BE2C (cell line): ENCODE measurements at regions not wholly inside any gene's neighbourhood (a gene's known extent, or its start where the extent isn't known, plus 50 kb on each side); places are given as distances from the start of the nearest gene placed in this dataset.
"Not testable (repeated sequence)": the region's sequence is repeated elsewhere in the genome, so short reads cannot be mapped to it uniquely, and the experiment has no call there.

Source experiments
- DNase-seq: peaks from one replicate; pipeline ENCODE4 v3.0.0-alpha.2; 2020
- H3K27me3 ChIP-seq: fragments of 250-450 bp; sonication (Bioruptor Pico); 2 replicates; pipeline ENCODE4 v1.5.1; 2020; ENCODE audit warnings: mild to moderate bottlenecking
- H3K36me3 ChIP-seq: fragments of 250-450 bp; sonication (Bioruptor Pico); 2 replicates; pipeline ENCODE4 v1.5.1; 2020; ENCODE audit warnings: mild to moderate bottlenecking
- H3K4me1 ChIP-seq: fragments of 250-450 bp; sonication (Bioruptor Pico); 2 replicates; pipeline ENCODE4 v1.5.1; 2020
- H3K4me3 ChIP-seq: 2 replicates; pipeline ENCODE4 v1.5.1; 2011; ENCODE audit warnings: low read depth, low read length
- H3K9me3 ChIP-seq: fragments of 250-450 bp; sonication (Bioruptor Pico); 2 replicates; pipeline ENCODE4 v1.5.1; 2020
- TF ChIP-seq, protein P1 (sequence below): IDR thresholded peaks from 2 replicates; pipeline ENCODE4 v1.5.1; 2012; ENCODE audit warnings: mild to moderate bottlenecking, low read depth, low read length

DNA sequence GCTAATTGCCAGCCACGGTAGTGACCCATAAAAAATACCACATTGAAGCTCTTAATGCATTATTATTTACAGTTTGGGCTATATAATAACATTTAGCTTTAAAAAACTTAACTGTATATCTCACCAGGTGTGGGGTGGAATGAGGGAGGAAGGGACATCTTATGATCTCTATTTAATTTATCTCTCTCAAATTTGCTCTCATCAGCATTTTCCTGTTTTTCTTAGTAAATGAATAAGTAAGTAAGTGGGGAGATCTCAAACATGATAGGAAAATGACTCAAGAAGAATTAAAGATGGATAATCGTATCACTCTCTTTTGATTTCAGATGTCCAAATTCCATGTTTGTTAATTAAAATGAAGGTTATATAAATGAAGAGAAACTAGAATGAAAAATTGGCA, 200.7 kb upstream of the NR3C2 start:
- H3K27me3 ChIP-seq = no peaks in the 10 kb centered on the region
- H3K9me3 ChIP-seq = no peaks in the 10 kb centered on the region

DNA sequence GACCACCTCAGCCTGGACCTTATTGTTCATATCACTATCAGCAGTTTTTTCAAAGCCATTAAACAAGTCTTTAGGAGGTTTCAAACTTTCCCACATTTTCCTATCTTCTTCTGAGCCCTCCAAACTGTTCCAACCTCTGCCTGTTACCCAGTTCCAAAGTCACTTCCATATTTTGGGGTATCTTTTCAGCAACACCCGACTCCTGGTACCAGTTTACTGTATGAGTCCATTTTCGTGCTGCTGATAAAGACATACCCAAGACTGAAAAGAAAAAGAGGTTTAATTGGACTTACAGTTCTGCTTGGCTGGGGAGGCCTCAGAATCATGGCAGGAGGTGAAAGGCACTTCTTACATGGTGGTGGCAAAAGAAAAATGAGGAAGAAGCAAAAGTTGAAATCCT, 195.9 kb upstream of the NR3C2 start:
- H3K9me3 ChIP-seq, H3K36me3 ChIP-seq, H3K27me3 ChIP-seq, DNase-seq, H3K4me1 ChIP-seq, H3K4me3 ChIP-seq: not testable (repeated sequence)

More for the DNA sequence above, 200.7 kb upstream of the NR3C2 start:
- TF ChIP-seq, protein P1, sequence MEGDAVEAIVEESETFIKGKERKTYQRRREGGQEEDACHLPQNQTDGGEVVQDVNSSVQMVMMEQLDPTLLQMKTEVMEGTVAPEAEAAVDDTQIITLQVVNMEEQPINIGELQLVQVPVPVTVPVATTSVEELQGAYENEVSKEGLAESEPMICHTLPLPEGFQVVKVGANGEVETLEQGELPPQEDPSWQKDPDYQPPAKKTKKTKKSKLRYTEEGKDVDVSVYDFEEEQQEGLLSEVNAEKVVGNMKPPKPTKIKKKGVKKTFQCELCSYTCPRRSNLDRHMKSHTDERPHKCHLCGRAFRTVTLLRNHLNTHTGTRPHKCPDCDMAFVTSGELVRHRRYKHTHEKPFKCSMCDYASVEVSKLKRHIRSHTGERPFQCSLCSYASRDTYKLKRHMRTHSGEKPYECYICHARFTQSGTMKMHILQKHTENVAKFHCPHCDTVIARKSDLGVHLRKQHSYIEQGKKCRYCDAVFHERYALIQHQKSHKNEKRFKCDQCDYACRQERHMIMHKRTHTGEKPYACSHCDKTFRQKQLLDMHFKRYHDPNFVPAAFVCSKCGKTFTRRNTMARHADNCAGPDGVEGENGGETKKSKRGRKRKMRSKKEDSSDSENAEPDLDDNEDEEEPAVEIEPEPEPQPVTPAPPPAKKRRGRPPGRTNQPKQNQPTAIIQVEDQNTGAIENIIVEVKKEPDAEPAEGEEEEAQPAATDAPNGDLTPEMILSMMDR = no peak
- Histone ChIP-seq H3K4me3 (no peak overlapping the region), H3K36me3 (no peaks in the 10 kb centered on the region), H3K4me1 (no peaks in the 10 kb centered on the region)
- no peak for DNase-seq

DNA sequence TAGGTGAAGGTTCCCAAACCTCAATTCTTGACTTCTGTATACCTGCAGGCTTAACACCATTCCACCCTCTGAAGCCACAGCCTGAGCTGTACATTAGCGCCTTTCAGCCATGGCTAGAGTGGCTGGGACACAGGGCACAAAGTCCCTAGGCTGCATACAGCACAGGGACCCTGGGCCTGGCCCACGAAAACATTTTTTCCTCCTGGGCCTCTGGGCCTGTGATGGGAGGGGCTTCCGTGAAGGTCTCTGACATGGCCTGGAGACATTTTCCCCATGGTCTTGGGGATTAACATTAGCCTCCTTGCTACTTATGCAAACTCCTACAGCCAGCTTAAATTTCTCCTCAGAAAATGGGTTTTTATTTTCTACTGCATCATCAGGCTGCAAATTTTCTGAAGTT, 195.2 kb upstream of the NR3C2 start:
- not testable (repeated sequence) for H3K4me1 ChIP-seq, H3K27me3 ChIP-seq, H3K4me3 ChIP-seq, H3K9me3 ChIP-seq, DNase-seq, H3K36me3 ChIP-seq

DNA sequence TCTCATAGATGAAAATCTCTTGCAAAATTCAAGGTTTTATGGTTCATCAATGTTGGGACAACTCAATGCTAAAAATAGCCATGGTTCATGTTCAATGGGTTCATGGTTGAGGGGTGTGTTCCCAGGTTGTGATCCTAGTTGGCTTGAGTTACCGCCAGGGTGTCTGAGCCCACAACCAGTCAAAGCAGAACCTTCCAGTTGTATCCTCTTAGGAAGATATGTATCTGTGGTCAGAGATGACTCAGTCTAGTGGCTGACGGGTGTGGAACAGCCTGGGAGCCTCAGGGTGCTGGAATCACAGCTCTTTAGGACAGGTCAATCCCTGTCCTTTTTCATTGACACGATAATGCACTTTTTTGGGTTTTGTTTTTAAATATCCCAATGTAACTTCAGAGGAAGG, 192.3 kb upstream of the NR3C2 start:
- DNase-seq = no peak
- Histone ChIP-seq H3K36me3 (no peaks in the 10 kb centered on the region), H3K27me3 (no peaks in the 10 kb centered on the region), H3K9me3 (no peaks in the 10 kb centered on the region), H3K4me3 (no peak overlapping the region), H3K4me1 (no peaks in the 10 kb centered on the region)
- TF ChIP-seq, protein P1 = no peak

DNA sequence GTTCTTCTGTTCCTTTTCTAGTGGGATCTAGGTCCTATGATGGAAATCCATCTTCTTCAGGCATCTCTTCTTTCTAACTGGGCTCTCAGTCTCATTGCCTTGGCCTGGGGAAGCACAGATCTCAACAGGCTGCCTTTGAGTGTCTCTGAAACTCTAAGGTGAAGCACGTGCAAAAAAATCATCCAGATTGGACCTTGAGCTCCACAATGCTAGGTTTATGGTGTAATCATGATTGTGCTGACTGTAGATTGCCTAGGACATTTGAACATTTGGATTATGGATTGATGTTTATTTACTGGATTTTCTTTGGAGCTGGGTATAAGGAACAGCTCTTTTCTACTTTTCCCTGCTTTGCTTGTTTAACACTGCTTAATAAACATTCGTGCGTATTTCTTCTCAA, 191.5 kb upstream of the NR3C2 start:
- Histone ChIP-seq H3K27me3 (no peaks in the 10 kb centered on the region), H3K36me3 (no peaks in the 10 kb centered on the region), H3K4me3 (no peak overlapping the region), H3K4me1 (no peaks in the 10 kb centered on the region), H3K9me3 (no peaks in the 10 kb centered on the region)
- DNase-seq = no peak
- TF ChIP-seq, protein P1 = no peak

DNA sequence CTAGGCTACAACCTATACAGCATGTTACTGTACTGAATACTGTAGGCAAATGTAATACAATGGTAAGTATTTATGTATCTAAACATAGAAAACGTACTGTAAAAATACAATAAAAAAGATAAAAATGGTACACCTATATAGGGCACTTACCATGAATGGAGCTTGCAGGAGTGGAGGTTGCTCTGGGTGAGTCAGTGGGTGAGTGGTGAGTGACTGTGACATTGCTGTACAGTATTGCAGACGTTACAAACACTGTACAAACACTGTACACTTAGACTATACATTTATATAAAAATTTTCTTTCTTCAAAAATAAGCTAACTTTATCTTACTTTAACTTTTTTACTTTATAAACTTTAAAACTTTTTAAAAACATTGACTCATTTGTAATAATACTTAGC, 190.3 kb upstream of the NR3C2 start:
- DNase-seq = no peak
- Histone ChIP-seq H3K36me3 (no peaks in the 10 kb centered on the region), H3K4me3 (no peak overlapping the region), H3K4me1 (no peaks in the 10 kb centered on the region), H3K27me3 (no peaks in the 10 kb centered on the region), H3K9me3 (no peaks in the 10 kb centered on the region)
- TF ChIP-seq, protein P1 = no peak

DNA sequence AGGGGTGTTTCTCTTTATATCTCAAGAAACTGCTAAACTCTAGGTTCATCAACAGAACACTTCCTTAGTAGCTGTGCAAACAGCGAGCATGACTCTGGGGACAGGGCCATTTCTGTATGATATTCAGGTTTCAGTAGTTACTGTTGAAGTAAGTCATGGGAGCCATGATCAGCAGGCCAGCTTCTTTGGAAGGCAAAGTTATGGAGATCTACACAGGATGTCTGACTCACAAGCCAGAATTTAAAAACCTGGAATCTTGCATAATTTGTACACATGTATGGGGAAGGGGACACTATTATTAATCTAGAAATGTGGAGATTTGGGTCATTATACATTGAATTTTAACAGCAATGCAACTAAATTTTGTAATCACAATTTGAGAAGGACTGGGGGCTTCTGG, 187.8 kb upstream of the NR3C2 start:
- no peaks in the 10 kb centered on the region for H3K36me3 ChIP-seq
- no peak overlapping the region for H3K4me3 ChIP-seq
- H3K9me3 ChIP-seq = no peaks in the 10 kb centered on the region
- no peak for DNase-seq
- no peaks in the 10 kb centered on the region for H3K27me3 ChIP-seq
- no peaks in the 10 kb centered on the region for H3K4me1 ChIP-seq
- TF ChIP-seq, protein P1 = no peak
